Liver (tissue), 7 donors: ENCODE measurements at regions not wholly inside any gene's neighbourhood (a gene's known extent, or its start where the extent isn't known, plus 50 kb on each side); places are given as distances from the start of the nearest gene placed in this dataset.

ENCODE experiments used
- DNase-seq: peaks from one replicate; pipeline ENCODE4 v3.0.0-alpha.2; 2017; ENCODE audit warnings: low spot score
- H3K27ac ChIP-seq, 2 donors: one replicate each; pipeline ENCODE4 v1.7.0; 2013; ENCODE audit warnings: inconsistent platforms in 2 of 2, low read length in 2 of 2, control low read depth in 1 of 2, low read depth in 1 of 2, mild to moderate bottlenecking in 1 of 2
- H3K27me3 ChIP-seq, 4 donors: one replicate each; pipeline versions ENCODE4 v1.6.1 to v1.7.0; 2013; ENCODE audit warnings: low read length in 3 of 4, inconsistent platforms in 1 of 4, mild to moderate bottlenecking in 1 of 4, moderate library complexity in 1 of 4; ENCODE audit not compliant: control insufficient read depth in 4 of 4, insufficient read depth in 4 of 4
- H3K36me3 ChIP-seq, 4 donors: one replicate each; pipeline versions ENCODE4 v1.6.1 to v1.7.0; 2013; ENCODE audit warnings: low read length in 3 of 4, mild to moderate bottlenecking in 3 of 4, low read depth in 1 of 4, moderate library complexity in 1 of 4; ENCODE audit not compliant: control insufficient read depth in 4 of 4, insufficient read depth in 3 of 4
- H3K4me1 ChIP-seq, 4 donors: one replicate each; pipeline versions ENCODE4 v1.6.1 to v1.7.0; 2013; ENCODE audit warnings: low read length in 3 of 4, mild to moderate bottlenecking in 3 of 4, moderate library complexity in 1 of 4; ENCODE audit not compliant: control insufficient read depth in 4 of 4, insufficient read depth in 4 of 4
- H3K4me3 ChIP-seq, 3 donors: one replicate each; pipeline versions ENCODE4 v1.6.1 to v1.7.0; 2013; ENCODE audit warnings: low read length in 3 of 3, control low read depth in 1 of 3, low read depth in 1 of 3, mild to moderate bottlenecking in 1 of 3
- H3K9ac ChIP-seq, 2 donors: one replicate each; pipeline ENCODE4 v1.7.0; 2013; ENCODE audit warnings: low read length in 2 of 2, mild to moderate bottlenecking in 2 of 2, moderate library complexity in 2 of 2, control low read depth in 1 of 2, low read depth in 1 of 2
- H3K9me3 ChIP-seq, 4 donors: one replicate each; pipeline versions ENCODE4 v1.6.1 to v1.7.0; 2013; ENCODE audit warnings: low read length in 3 of 4; ENCODE audit not compliant: control insufficient read depth in 4 of 4
- ATF3 ChIP-seq: IDR thresholded peaks from 2 replicates; pipeline ENCODE4 v1.6.1; 2016; ENCODE audit warnings: antibody characterized with exemption
- EGR1 ChIP-seq, 2 donors: IDR thresholded peaks; 2 replicates each; pipeline ENCODE4 v1.6.1; 2016 to 2018; ENCODE audit warnings: antibody characterized with exemption in 2 of 2, low read depth in 2 of 2
- FOXA1 ChIP-seq: IDR thresholded peaks from 2 replicates; pipeline ENCODE4 v1.6.1; 2016; ENCODE audit warnings: antibody characterized with exemption
- FOXA2 ChIP-seq: IDR thresholded peaks from 2 replicates; pipeline ENCODE4 v1.6.1; 2016; ENCODE audit warnings: antibody characterized with exemption
- HNF4A ChIP-seq, 2 donors: conservative IDR thresholded peaks; 2 replicates each; pipeline ENCODE4 v1.6.1; 2016; ENCODE audit warnings: antibody characterized with exemption in 2 of 2, mild to moderate bottlenecking in 2 of 2
- HNF4G ChIP-seq: IDR thresholded peaks from 2 replicates; pipeline ENCODE4 v1.6.1; 2016; ENCODE audit warnings: antibody characterized with exemption
- MAX ChIP-seq: IDR thresholded peaks from 2 replicates; pipeline ENCODE4 v1.6.1; 2016; ENCODE audit warnings: antibody characterized with exemption
- NR2F2 ChIP-seq: IDR thresholded peaks from 2 replicates; pipeline ENCODE4 v1.6.1; 2016; ENCODE audit warnings: antibody characterized with exemption
- RAD21 ChIP-seq, 2 donors: IDR thresholded peaks; 2 replicates each; pipeline ENCODE4 v1.6.1; 2016; ENCODE audit warnings: antibody characterized with exemption in 2 of 2, mild to moderate bottlenecking in 2 of 2
- REST ChIP-seq: IDR thresholded peaks from 2 replicates; pipeline ENCODE4 v1.6.1; 2016; ENCODE audit warnings: antibody characterized with exemption, mild to moderate bottlenecking
- RXRA ChIP-seq, 2 donors: IDR thresholded peaks; 2 replicates each; pipeline ENCODE4 v1.6.1; 2017 to 2018; ENCODE audit warnings: antibody characterized with exemption in 2 of 2, mild to moderate bottlenecking in 1 of 2
- SP1 ChIP-seq: IDR thresholded peaks from 2 replicates; pipeline ENCODE4 v1.6.1; 2018; ENCODE audit warnings: antibody characterized with exemption, mild to moderate bottlenecking
- TAF1 ChIP-seq: conservative IDR thresholded peaks from 2 replicates; pipeline ENCODE4 v1.6.1; 2016; ENCODE audit warnings: antibody characterized with exemption, mild to moderate bottlenecking
- YY1 ChIP-seq: IDR thresholded peaks from 2 replicates; pipeline ENCODE4 v1.6.1; 2016; ENCODE audit warnings: antibody characterized with exemption, mild to moderate bottlenecking
- ZBTB33 ChIP-seq: IDR thresholded peaks from 2 replicates; pipeline ENCODE4 v1.6.1; 2016; ENCODE audit warnings: antibody characterized with exemption
- WGBS: extraction: QIAGEN DNeasy Blood & Tissue Kit; methylation state at CpG from one replicate; pipeline ENCODE4 v1.1.7; 2013; 5-methylcytosine and 5-hydroxymethylcytosine counted together
- donor health status: healthy.
- donor health status: healthy.
- donor health status: healthy.
- donor health status: healthy.

GRCh38 chr2:192424243-192424642 lies 229.5 kb upstream of the TMEFF2 start:
- H3K4me3 ChIP-seq: no peak overlapping the region
- no peak overlapping the region for H3K9ac ChIP-seq
- no peaks in the 10 kb centered on the region for H3K27me3 ChIP-seq
- TF ChIP-seq HNF4A (conservative IDR thresholded peaks at IDR 0.05): peak; percentile 38 to 48
- no peak for TF ChIP-seq FOXA2
- peak overlapping the region in 1 of 2 donors; percentile 16 for H3K27ac ChIP-seq
- no peaks in the 10 kb centered on the region for H3K9me3 ChIP-seq
- no peaks in the 10 kb centered on the region for H3K36me3 ChIP-seq
- WGBS: 33% methylated on average over 4 of the region's 4 CpGs
- no peak for DNase-seq
- H3K4me1 ChIP-seq: peaks cover 0 to 4% (median 0%) of the 10 kb centered on the region in 4 donors

- Histone ChIP-seq H3K4me1 (peaks cover 0 to 4% (median 0%) of the 10 kb centered on the region in 4 donors), H3K27ac (no peak overlapping the region), H3K4me3 (no peak overlapping the region), H3K36me3 (no peaks in the 10 kb centered on the region), H3K27me3 (no peaks in the 10 kb centered on the region), H3K9me3 (peaks cover 0 to 1% (median 0%) of the 10 kb centered on the region in 4 donors), H3K9ac (no peak overlapping the region)
- no peak for DNase-seq
- no peak for TF ChIP-seq MAX
- no peak for TF ChIP-seq RXRA (IDR thresholded peaks at IDR 0.05)
- TF ChIP-seq ZBTB33: no peak
- no peak for TF ChIP-seq REST
- no peak for TF ChIP-seq HNF4A (conservative IDR thresholded peaks at IDR 0.05)
- 66% methylated on average over 2 of the region's 2 CpGs for WGBS
Measured at GRCh38 chr2:192419786-192420185, 225.1 kb upstream of the TMEFF2 start.

GRCh38 chr2:192416060-192416459 lies 221.3 kb upstream of the TMEFF2 start:
- 58% methylated on average over 4 of the region's 4 CpGs for WGBS
- no peak for DNase-seq
- no peak for TF ChIP-seq REST
- no peak for TF ChIP-seq HNF4G
- no peak for TF ChIP-seq ZBTB33
- no peak for TF ChIP-seq ATF3
- no peak for TF ChIP-seq YY1
- no peak for TF ChIP-seq TAF1
- TF ChIP-seq FOXA1: no peak
- TF ChIP-seq RXRA (IDR thresholded peaks at IDR 0.05): no peak
- no peak for TF ChIP-seq RAD21 (IDR thresholded peaks at IDR 0.05)
- TF ChIP-seq FOXA2: no peak
- no peak for TF ChIP-seq SP1
- TF ChIP-seq NR2F2: no peak
- TF ChIP-seq HNF4A (conservative IDR thresholded peaks at IDR 0.05): no peak
- no peak for TF ChIP-seq EGR1 (IDR thresholded peaks at IDR 0.05; ENCODE audit: low read depth in 2 of 2)

More at GRCh38 chr2:192416060-192416459, 221.3 kb upstream of the TMEFF2 start:
- no peaks in the 10 kb centered on the region for H3K36me3 ChIP-seq
- H3K4me1 ChIP-seq: no peaks in the 10 kb centered on the region
- no peak overlapping the region for H3K9ac ChIP-seq
- H3K4me3 ChIP-seq: no peak overlapping the region
- no peaks in the 10 kb centered on the region for H3K27me3 ChIP-seq
- H3K27ac ChIP-seq: no peak overlapping the region
- peaks cover 0 to 6% (median 3%) of the 10 kb centered on the region in 4 donors for H3K9me3 ChIP-seq
